ENCODE measurements at regions not wholly inside any gene's neighbourhood (a gene's known extent, or its start where the extent isn't known, plus 50 kb on each side); places are given as distances from the start of the nearest gene placed in this dataset.

GRCh38 chr5:152501294-152501693 lies 96.2 kb upstream of the NMUR2 start:
- no peak for ATAC-seq (ENCODE audit: low FRiP score in 2 of 2)
- Histone ChIP-seq H3K4me1 (no peaks in the 10 kb centered on the region), H3K9me3 (no peaks in the 10 kb centered on the region), H3K4me3 (no peak overlapping the region), H3K27ac (no peak overlapping the region), H3K36me3 (no peaks in the 10 kb centered on the region), H3K27me3 (no peaks in the 10 kb centered on the region)
- TF ChIP-seq EP300 (IDR thresholded peaks at IDR 0.05) (no peak), CTCF (IDR thresholded peaks at IDR 0.05) (no peak), POLR2AphosphoS5 (IDR thresholded peaks at IDR 0.05) (no peak), POLR2A (IDR thresholded peaks at IDR 0.05) (no peak)
- no peak for DNase-seq
- WGBS, 2 donors: 93% methylated on average over 2 of the region's 2 CpGs

GRCh38 chr5:152503206-152503605 lies 98.1 kb upstream of the NMUR2 start:
- TF ChIP-seq EP300 (IDR thresholded peaks at IDR 0.05) (no peak), CTCF (IDR thresholded peaks at IDR 0.05) (no peak), POLR2A (IDR thresholded peaks at IDR 0.05) (no peak), POLR2AphosphoS5 (IDR thresholded peaks at IDR 0.05) (no peak)
- H3K4me3 ChIP-seq: no peak overlapping the region
- ATAC-seq (ENCODE audit: low FRiP score in 2 of 2) (no peak), DNase-seq (peak in 1 of 2 donors; percentile 10)
- no peaks in the 10 kb centered on the region for H3K9me3 ChIP-seq
- H3K36me3 ChIP-seq: no peaks in the 10 kb centered on the region
- WGBS, 2 donors: 88 to 96% methylated on average over 2 to 3 of the region's 3 CpGs
- no peak overlapping the region for H3K27ac ChIP-seq
- H3K27me3 ChIP-seq: no peaks in the 10 kb centered on the region
- H3K4me1 ChIP-seq: no peaks in the 10 kb centered on the region

GRCh38 chr5:152505442-152506042 lies 100.5 kb upstream of the NMUR2 start:
- peak; percentile 58 to 68 for ATAC-seq (ENCODE audit: low FRiP score in 2 of 2)
- TF ChIP-seq EP300 (IDR thresholded peaks at IDR 0.05) (no peak), CTCF (IDR thresholded peaks at IDR 0.05) (peak in 5 of 6 experiments; percentile 45 to 66 (median 63))
- H3K4me3 ChIP-seq: no peak overlapping the region
- no peak overlapping the region for H3K27ac ChIP-seq
- DNase-seq: peak in 1 of 2 donors; percentile 40
- no peaks in the 10 kb centered on the region for H3K36me3 ChIP-seq
- H3K4me1 ChIP-seq: no peaks in the 10 kb centered on the region
- 10 to 15% methylated on average over 7 to 8 of the region's 8 CpGs for WGBS, 2 donors
- H3K27me3 ChIP-seq: no peaks in the 10 kb centered on the region
- no peaks in the 10 kb centered on the region for H3K9me3 ChIP-seq

- DNase-seq (no peak), ATAC-seq (ENCODE audit: low FRiP score in 2 of 2) (no peak)
- H3K4me3 ChIP-seq: no peak overlapping the region
- H3K4me1 ChIP-seq: no peaks in the 10 kb centered on the region
- no peak for TF ChIP-seq CTCF (IDR thresholded peaks at IDR 0.05)
- no peak for TF ChIP-seq POLR2A (IDR thresholded peaks at IDR 0.05)
- TF ChIP-seq POLR2AphosphoS5 (IDR thresholded peaks at IDR 0.05): no peak
- TF ChIP-seq EP300 (IDR thresholded peaks at IDR 0.05): no peak
- WGBS, 2 donors: 88 to 95% methylated on average over 5 of the region's 5 CpGs
- H3K9me3 ChIP-seq: no peaks in the 10 kb centered on the region
- H3K27ac ChIP-seq: no peak overlapping the region
- H3K27me3 ChIP-seq: no peaks in the 10 kb centered on the region
- no peaks in the 10 kb centered on the region for H3K36me3 ChIP-seq
Observed at GRCh38 chr5:152511120-152511519, 106.0 kb upstream of the NMUR2 start.

- no peaks in the 10 kb centered on the region for H3K9me3 ChIP-seq
- H3K27me3 ChIP-seq: no peaks in the 10 kb centered on the region
- no peak for DNase-seq
- no peak overlapping the region for H3K4me3 ChIP-seq
- no peak overlapping the region for H3K27ac ChIP-seq
- no peaks in the 10 kb centered on the region for H3K4me1 ChIP-seq
- no peak for ATAC-seq (ENCODE audit: low FRiP score in 2 of 2)
- TF ChIP-seq POLR2A (IDR thresholded peaks at IDR 0.05): no peak
- no peak for TF ChIP-seq EP300 (IDR thresholded peaks at IDR 0.05)
- no peak for TF ChIP-seq POLR2AphosphoS5 (IDR thresholded peaks at IDR 0.05)
- TF ChIP-seq CTCF (IDR thresholded peaks at IDR 0.05): no peak
- WGBS, 2 donors: 78 to 86% methylated on average over 7 of the region's 7 CpGs
- H3K36me3 ChIP-seq: no peaks in the 10 kb centered on the region
Observed at GRCh38 chr5:152511531-152512132, 106.6 kb upstream of the NMUR2 start.

All from upper lobe of left lung (tissue), 6 donors.